B cell (primary cell): ENCODE measurements at regions not wholly inside any gene's neighbourhood (a gene's known extent, or its start where the extent isn't known, plus 50 kb on each side); places are given as distances from the start of the nearest gene placed in this dataset.
"Not testable (repeated sequence)": the region's sequence is repeated elsewhere in the genome, so short reads cannot be mapped to it uniquely, and the experiment has no call there.

Source experiments
- ATAC-seq: fragments of 200-7000 bp; cut with Tn5 transposase; one replicate; pipeline ENCODE4 v1.10.0; 2021; ENCODE audit warnings: low read depth, mild to moderate bottlenecking, moderate number of reproducible peaks, moderate library complexity
- CTCF ChIA-PET: fragments of 350-600 bp; sonication (Branson Sonifier 250); formaldehyde crosslinking; loops from one replicate; lab custom pipeline; 2021; ENCODE audit warnings: antibody characterized with exemption, inconsistent platforms; lab: Charles Lee
- POLR2A ChIA-PET: fragments of 350-600 bp; sonication (Branson Sonifier 250); formaldehyde crosslinking; loops from one replicate; lab custom pipeline; 2021; ENCODE audit warnings: antibody characterized with exemption; lab: Charles Lee
- DNase-seq: peaks from one replicate; pipeline ENCODE4 v3.0.0; 2013
- H2AFZ ChIP-seq: 2 replicates; pipeline ENCODE4 v1.6.1; 2012; ENCODE audit warnings: mild to moderate bottlenecking, low read depth, low read length; ENCODE audit not compliant: insufficient read depth, poor library complexity, severe bottlenecking
- H3K27ac ChIP-seq, 2 donors: 1 replicate in 1 of 2; 2 replicates in 1 of 2; pipeline ENCODE4 v1.5.1; 2012 to 2013; ENCODE audit warnings: low read length in 2 of 2, mild to moderate bottlenecking in 2 of 2, moderate library complexity in 1 of 2
- H3K27me3 ChIP-seq, 4 experiments: fragments of 200-600 bp in 1 of 4; sonication (generic) in 1 of 4; replicated peaks in 1 of 4; 1 replicate in 2 of 4; 2 replicates in 2 of 4; pipeline versions ENCODE4 v1.6.1 to v1.7.0; 2013 to 2016; ENCODE audit warnings: low read length in 3 of 4, mild to moderate bottlenecking in 2 of 4, mixed read lengths in 1 of 4, moderate library complexity in 1 of 4; ENCODE audit not compliant: insufficient read depth in 4 of 4, control insufficient read depth in 3 of 4; ENCODE audit errors: control extremely low read depth in 1 of 4
- H3K36me3 ChIP-seq, 2 experiments: replicated peaks in 1 of 2; 1 replicate in 1 of 2; 2 replicates in 1 of 2; pipeline versions ENCODE4 v1.6.1 to v1.7.1; 2013; ENCODE audit warnings: low read length in 1 of 2; ENCODE audit not compliant: insufficient read depth in 2 of 2, control insufficient read depth in 1 of 2; ENCODE audit errors: control extremely low read depth in 1 of 2, extremely low read depth in 1 of 2
- H3K4me1 ChIP-seq, 2 donors: fragments of 200-600 bp in 1 of 2; sonication (generic) in 1 of 2; 1 replicate in 1 of 2; 2 replicates in 1 of 2; pipeline versions ENCODE4 v1.5.1 to v1.6.1; 2013 to 2017; ENCODE audit warnings: low read length in 2 of 2; ENCODE audit not compliant: control insufficient read depth in 2 of 2, insufficient read depth in 2 of 2
- H3K4me2 ChIP-seq: replicated peaks from 2 replicates; pipeline ENCODE3; 2012; ENCODE audit warnings: mild to moderate bottlenecking, low read depth, low read length; ENCODE audit not compliant: poor library complexity, severe bottlenecking
- H3K4me3 ChIP-seq, 5 experiments: fragments of 200-600 bp in 1 of 5; sonication (generic) in 1 of 5; 1 replicate in 3 of 5; 2 replicates in 2 of 5; pipeline versions ENCODE4 v1.5.1 to v1.7.0; 2011 to 2016; ENCODE audit warnings: low read length in 4 of 5, mild to moderate bottlenecking in 4 of 5, low read depth in 2 of 5, control low read depth in 1 of 5, moderate library complexity in 1 of 5; ENCODE audit not compliant: insufficient read depth in 1 of 5; ENCODE audit errors: control extremely low read depth in 1 of 5, extremely low read depth in 1 of 5
- H3K79me2 ChIP-seq: fragments of 200-600 bp; sonication (generic); one replicate; pipeline ENCODE4 v1.6.0; 2016; ENCODE audit warnings: low read length; ENCODE audit not compliant: control insufficient read depth, insufficient read depth
- H3K9ac ChIP-seq: fragments of 200-600 bp; sonication (generic); 2 replicates; pipeline ENCODE4 v1.6.1; 2017; ENCODE audit warnings: mild to moderate bottlenecking, low read length, moderate library complexity
- H3K9me3 ChIP-seq, 3 donors: one replicate each; pipeline versions ENCODE4 v1.6.1 to v1.7.1; 2013; ENCODE audit warnings: low read length in 2 of 3; ENCODE audit not compliant: control insufficient read depth in 2 of 3, insufficient read depth in 1 of 3; ENCODE audit errors: control extremely low read depth in 1 of 3
- H4K20me1 ChIP-seq: 2 replicates; pipeline ENCODE4 v1.6.0; 2012; ENCODE audit warnings: mild to moderate bottlenecking, low read length; ENCODE audit not compliant: insufficient read depth, control insufficient read depth, poor library complexity, severe bottlenecking
- H3K27ac Mint-ChIP-seq: one replicate; pipeline ENCODE4 v1.8.0; 2021; ENCODE audit warnings: mixed read lengths
- H3K27me3 Mint-ChIP-seq: one replicate; pipeline ENCODE4 v1.8.0; 2021; ENCODE audit warnings: mixed read lengths
- H3K4me1 Mint-ChIP-seq: one replicate; pipeline ENCODE4 v1.8.0; 2021; ENCODE audit warnings: mixed read lengths
- H3K4me3 Mint-ChIP-seq: one replicate; pipeline ENCODE4 v1.8.0; 2021; ENCODE audit warnings: mixed read lengths
- H3K9me3 Mint-ChIP-seq: one replicate; pipeline ENCODE4 v1.8.0; 2022; ENCODE audit warnings: mixed read lengths; ENCODE audit not compliant: insufficient read depth
- CTCF ChIP-seq: fragments of 200-600 bp; IDR thresholded peaks from one replicate; pipeline ENCODE4 v1.8.0; 2022; ENCODE audit warnings: antibody characterized with exemption, mild to moderate bottlenecking
- EZH2 ChIP-seq: IDR thresholded peaks from 2 replicates; pipeline ENCODE4 v1.6.1; 2012; ENCODE audit warnings: borderline replicate concordance, low read depth, mild to moderate bottlenecking, moderate library complexity, low read length; ENCODE audit not compliant: insufficient read depth, poor library complexity, severe bottlenecking
- WGBS: methylation state at CpG from one replicate; pipeline ENCODE4 v1.1.5; 2013; ENCODE audit warnings: missing lambda C conversion rate; ENCODE audit not compliant: insufficient coverage; 5-methylcytosine and 5-hydroxymethylcytosine counted together
- intact Hi-C: fragments of 100-400 bp; cut with micrococcal nuclease; formaldehyde crosslinking; loops from one replicate; pipeline ENCODE4 v1.10.0; 2022

GRCh38 chr9:40926404-40927259 is 201.8 kb downstream of the FOXD4L6 start:
- H3K9me3 Mint-ChIP-seq: peaks cover 43% of the 10 kb centered on the region
- Histone ChIP-seq H3K36me3 (no peaks in the 10 kb centered on the region), H3K4me3 (no peak overlapping the region), H3K79me2 (no peaks in the 10 kb centered on the region), H4K20me1 (no peaks in the 10 kb centered on the region), H3K4me1 (no peaks in the 10 kb centered on the region), H3K9ac (no peak overlapping the region), H2AFZ (no peak overlapping the region), H3K4me2 (no peak overlapping the region), H3K9me3 (peaks cover 4 to 66% (median 13%) of the 10 kb centered on the region in 3 donors), H3K27ac (no peak overlapping the region), H3K27me3 (no peaks in the 10 kb centered on the region)
- no peak for DNase-seq
- H3K27ac Mint-ChIP-seq: no peak overlapping the region
- H3K4me1 Mint-ChIP-seq: no peaks in the 10 kb centered on the region
- 67% methylated on average over 8 of the region's 8 CpGs for WGBS
- TF ChIP-seq CTCF (no peak), EZH2 (no peak)
- H3K4me3 Mint-ChIP-seq: no peak overlapping the region
- ChIA-PET POLR2A (no interaction called here), CTCF (no interaction called here)
- intact Hi-C loops: no loop called here
- ATAC-seq: no peak
- H3K27me3 Mint-ChIP-seq: no peaks in the 10 kb centered on the region

GRCh38 chr9:40925149-40925548 is 203.3 kb downstream of the FOXD4L6 start:
- ChIA-PET POLR2A (no interaction called here), CTCF (no interaction called here)
- H3K4me2 ChIP-seq: no peak overlapping the region
- H3K27me3 ChIP-seq: no peaks in the 10 kb centered on the region
- Mint-ChIP-seq H3K4me1 (no peaks in the 10 kb centered on the region), H3K9me3 (peaks cover 43% of the 10 kb centered on the region), H3K4me3 (no peak overlapping the region), H3K27ac (no peak overlapping the region), H3K27me3 (no peaks in the 10 kb centered on the region)
- no peak for TF ChIP-seq EZH2
- TF ChIP-seq CTCF: no peak
- 80% methylated on average over 8 of the region's 8 CpGs for WGBS
- ATAC-seq (no peak), DNase-seq (no peak)
- no peak overlapping the region for H2AFZ ChIP-seq
- intact Hi-C loops: no loop called here
- peaks cover 4 to 67% (median 13%) of the 10 kb centered on the region in 3 donors for H3K9me3 ChIP-seq
- H3K4me1 ChIP-seq: no peaks in the 10 kb centered on the region
- H3K27ac ChIP-seq: no peak overlapping the region
- no peak overlapping the region for H3K9ac ChIP-seq
- no peaks in the 10 kb centered on the region for H4K20me1 ChIP-seq
- no peaks in the 10 kb centered on the region for H3K36me3 ChIP-seq
- no peak overlapping the region for H3K4me3 ChIP-seq
- no peaks in the 10 kb centered on the region for H3K79me2 ChIP-seq

- H3K4me3 ChIP-seq, H3K9ac ChIP-seq, intact Hi-C loops, H3K4me3 Mint-ChIP-seq, H2AFZ ChIP-seq, H3K27me3 ChIP-seq, H3K36me3 ChIP-seq, POLR2A ChIA-PET, H3K4me1 Mint-ChIP-seq, H3K4me2 ChIP-seq, CTCF ChIA-PET, H3K27ac Mint-ChIP-seq, H3K27me3 Mint-ChIP-seq, DNase-seq, H3K4me1 ChIP-seq, H3K27ac ChIP-seq, H3K79me2 ChIP-seq, H4K20me1 ChIP-seq, ATAC-seq: not testable (repeated sequence)
- peaks cover 10 to 62% (median 16%) of the 10 kb centered on the region in 3 donors for H3K9me3 ChIP-seq
- 92% methylated on average over 4 of the region's 5 CpGs for WGBS
- peaks cover 32% of the 10 kb centered on the region for H3K9me3 Mint-ChIP-seq
Measured at GRCh38 chr9:40916399-40916783, 212.1 kb downstream of the FOXD4L6 start.
